ENCODE measurements at regions not wholly inside any gene's neighbourhood (a gene's known extent, or its start where the extent isn't known, plus 50 kb on each side); places are given as distances from the start of the nearest gene placed in this dataset.

DNA sequence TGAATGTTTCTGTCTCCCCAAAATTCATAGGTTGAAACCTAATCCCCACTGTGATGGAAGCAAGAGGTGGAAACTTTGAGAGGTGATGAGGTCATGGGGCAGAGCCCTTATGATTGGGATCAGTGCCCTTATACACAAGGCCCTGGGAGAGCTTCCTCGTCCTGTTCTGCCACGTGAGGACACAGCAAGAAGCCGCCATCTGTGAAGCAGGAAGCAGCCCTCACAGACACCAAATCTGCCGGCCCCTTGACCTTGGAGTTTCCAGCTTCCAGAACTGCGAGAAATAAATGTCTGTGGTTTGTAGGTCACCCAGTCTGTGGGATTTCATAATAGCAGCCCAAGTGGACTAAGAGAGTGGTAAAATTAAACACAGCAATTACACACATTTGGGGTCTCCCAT is 737.4 kb downstream of the UQCRFS1 start:
- Histone ChIP-seq H3K4me2 (no peak overlapping the region), H3K27ac (no peak overlapping the region), H3K4me1 (no peaks in the 10 kb centered on the region), H3K4me3 (no peak overlapping the region), H3K9me3 (peaks cover 12% of the 10 kb centered on the region; the same call in 1 of the 3 replicates)
- ChIA-PET CTCF (no interaction called here), POLR2A (no interaction called here)
- TF ChIP-seq ELK1 (IDR thresholded peaks at IDR 0.05; ENCODE audit: low read depth, low read length): no peak
- no peak for TF ChIP-seq ZC3H11A (IDR thresholded peaks at IDR 0.05)
- TF ChIP-seq GATA3 (IDR thresholded peaks at IDR 0.05; ENCODE audit: borderline replicate concordance): no peak
- TF ChIP-seq KDM1A (IDR thresholded peaks at IDR 0.05; ENCODE audit: low read depth): no peak
- no peak for TF ChIP-seq CHD4 (IDR thresholded peaks at IDR 0.05; ENCODE audit: borderline replicate concordance)
- no peak for TF ChIP-seq HDAC2 (IDR thresholded peaks at IDR 0.05)
- no peak for TF ChIP-seq RCOR1 (IDR thresholded peaks at IDR 0.05; ENCODE audit: low read depth, low read length)
- WGBS (ENCODE audit: missing lambda C conversion rate): 10% methylated on average over 5 of the region's 5 CpGs
- ATAC-seq: no peak
- DNase-seq (ENCODE audit: low read depth in 1 of 2, low spot score in 1 of 2): no peak
- no peak for FAIRE-seq

- no peak overlapping the region for H3K4me3 ChIP-seq
- no peak for DNase-seq (ENCODE audit: low read depth in 1 of 2, low spot score in 1 of 2)
- no peak for FAIRE-seq
- no peaks in the 10 kb centered on the region for H3K4me1 ChIP-seq
- TF ChIP-seq RAD21 (conservative IDR thresholded peaks at IDR 0.05 in 1 of 2, IDR thresholded peaks at IDR 0.05 in 1 of 2) (no peak), RNF2 (IDR thresholded peaks at IDR 0.05; ENCODE audit: borderline replicate concordance, low read depth) (no peak), GATA3 (IDR thresholded peaks at IDR 0.05; ENCODE audit: borderline replicate concordance) (no peak), SMC3 (IDR thresholded peaks at IDR 0.05) (no peak), ZNF302 (CRISPR knock-in tag; IDR thresholded peaks at IDR 0.05) (no peak), FOSB (CRISPR knock-in tag; IDR thresholded peaks at IDR 0.05) (no peak), USF2 (IDR thresholded peaks at IDR 0.05) (no peak), NR3C1 (IDR thresholded peaks at IDR 0.05) (no peak), CBX2 (IDR thresholded peaks at IDR 0.05; ENCODE audit: borderline replicate concordance, low read depth) (no peak), RCOR1 (IDR thresholded peaks at IDR 0.05; ENCODE audit: low read depth, low read length) (no peak), SREBF2 (IDR thresholded peaks at IDR 0.05) (no peak), JUN (IDR thresholded peaks at IDR 0.05) (no peak), EP300 (IDR thresholded peaks at IDR 0.05) (no peak), HOXA7 (CRISPR knock-in tag; IDR thresholded peaks at IDR 0.05) (no peak), NFE2L2 (conservative IDR thresholded peaks at IDR 0.05; ENCODE audit: low read length) (no peak), CEBPB (IDR thresholded peaks at IDR 0.05) (no peak), MYC (IDR thresholded peaks at IDR 0.05; ENCODE audit: borderline replicate concordance, low read length) (no peak)
- TF ChIP-seq, protein P1, sequence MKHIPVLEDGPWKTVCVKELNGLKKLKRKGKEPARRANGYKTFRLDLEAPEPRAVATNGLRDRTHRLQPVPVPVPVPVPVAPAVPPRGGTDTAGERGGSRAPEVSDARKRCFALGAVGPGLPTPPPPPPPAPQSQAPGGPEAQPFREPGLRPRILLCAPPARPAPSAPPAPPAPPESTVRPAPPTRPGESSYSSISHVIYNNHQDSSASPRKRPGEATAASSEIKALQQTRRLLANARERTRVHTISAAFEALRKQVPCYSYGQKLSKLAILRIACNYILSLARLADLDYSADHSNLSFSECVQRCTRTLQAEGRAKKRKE (CRISPR knock-in tag; IDR thresholded peaks at IDR 0.05; ENCODE audit: low read depth): no peak
- TF ChIP-seq, protein P2, sequence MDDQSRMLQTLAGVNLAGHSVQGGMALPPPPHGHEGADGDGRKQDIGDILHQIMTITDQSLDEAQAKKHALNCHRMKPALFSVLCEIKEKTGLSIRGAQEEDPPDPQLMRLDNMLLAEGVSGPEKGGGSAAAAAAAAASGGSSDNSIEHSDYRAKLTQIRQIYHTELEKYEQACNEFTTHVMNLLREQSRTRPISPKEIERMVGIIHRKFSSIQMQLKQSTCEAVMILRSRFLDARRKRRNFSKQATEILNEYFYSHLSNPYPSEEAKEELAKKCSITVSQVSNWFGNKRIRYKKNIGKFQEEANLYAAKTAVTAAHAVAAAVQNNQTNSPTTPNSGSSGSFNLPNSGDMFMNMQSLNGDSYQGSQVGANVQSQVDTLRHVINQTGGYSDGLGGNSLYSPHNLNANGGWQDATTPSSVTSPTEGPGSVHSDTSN (IDR thresholded peaks at IDR 0.05): no peak
- H3K9me3 ChIP-seq: peaks cover 10% of the 10 kb centered on the region; the same call in 1 of the 3 replicates
- ChIA-PET CTCF (interaction anchor here (0.6 to 1.8 kb wide), 2 partner anchors 52 to 410 kb away, joined by 3 to 4 read pairs; no protein-coding TSS in a partner anchor), POLR2A (no interaction called here)
- no peak overlapping the region for H3K27ac ChIP-seq
- no peak overlapping the region for H3K4me2 ChIP-seq
- 7% methylated on average over 7 of the region's 7 CpGs for WGBS (ENCODE audit: missing lambda C conversion rate)
- no peak for ATAC-seq
Measured at GRCh38 chr19:28472843-28473242, 740.1 kb downstream of the UQCRFS1 start.

Data from A549 (cell line).